Endothelial cell of hepatic sinusoid (primary cell): ENCODE measurements at regions not wholly inside any gene's neighbourhood (a gene's known extent, or its start where the extent isn't known, plus 50 kb on each side); places are given as distances from the start of the nearest gene placed in this dataset.

Experiments used
- in situ Hi-C: cut with HindIII; loops from 2 replicates; pipeline ENCODE4 v1.10.0; 2017; ENCODE audit warnings: low sequenced_read_pairs

DNA sequence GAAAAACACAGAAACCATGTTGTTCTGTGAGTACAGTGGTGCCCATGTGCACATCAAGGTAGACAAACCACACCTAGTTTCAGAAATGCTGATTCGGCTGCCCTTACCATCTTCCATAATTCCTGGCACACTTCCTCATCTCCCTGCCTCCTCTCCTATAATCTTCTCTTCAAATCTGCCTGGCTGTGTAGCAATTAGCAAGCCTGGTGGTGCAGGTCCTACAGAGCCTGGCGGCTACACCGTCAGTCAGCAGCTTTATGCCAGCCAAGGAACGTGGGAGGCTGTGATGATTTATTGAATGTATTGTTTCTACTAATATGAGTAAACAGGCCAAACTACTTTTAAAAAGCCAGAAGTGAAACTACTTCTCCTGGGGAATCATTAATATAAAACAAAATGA lies 106.8 kb downstream of the SEMA6D start:
- in situ Hi-C loops: no loop called here

DNA sequence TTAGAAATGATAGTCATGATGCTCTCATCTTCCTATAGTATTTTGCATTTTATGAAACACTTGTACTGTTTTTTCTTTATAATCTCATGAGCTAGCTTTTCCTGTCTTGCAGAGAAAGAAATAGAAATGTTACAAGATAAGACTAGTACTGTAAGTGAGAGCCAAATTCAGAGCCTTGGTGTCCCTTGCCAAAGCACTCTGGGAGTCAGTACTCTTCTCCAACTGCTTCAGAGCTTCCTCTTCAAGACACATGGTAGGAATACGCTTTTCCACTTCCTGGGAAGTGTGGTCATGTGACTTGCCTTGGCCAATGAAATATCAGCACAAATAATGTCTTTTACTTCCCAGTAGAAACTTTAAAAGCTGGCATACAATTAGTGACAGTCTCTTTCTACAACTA lies 112.4 kb downstream of the SEMA6D start:
- in situ Hi-C loops: no loop called here

DNA sequence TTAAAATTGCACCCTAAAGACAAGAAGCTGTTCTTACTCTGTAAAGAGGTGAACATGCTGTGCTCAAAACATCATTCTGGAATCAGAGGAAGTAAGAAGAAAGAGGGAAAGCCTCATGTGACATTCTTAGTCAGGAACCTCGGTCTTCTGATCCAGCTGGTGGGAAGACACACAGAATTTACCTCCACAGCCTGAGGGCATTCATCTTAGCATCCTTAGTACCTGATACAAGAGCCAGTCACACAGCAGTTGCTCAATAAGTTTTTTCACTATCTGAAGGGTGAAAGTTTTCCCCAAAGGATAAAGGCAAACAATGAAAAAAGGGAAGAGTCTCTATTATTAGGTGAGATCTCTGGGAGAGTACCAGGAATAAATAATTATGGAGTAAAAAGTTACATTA lies 116.8 kb downstream of the SEMA6D start:
- in situ Hi-C loops: no loop called here

DNA sequence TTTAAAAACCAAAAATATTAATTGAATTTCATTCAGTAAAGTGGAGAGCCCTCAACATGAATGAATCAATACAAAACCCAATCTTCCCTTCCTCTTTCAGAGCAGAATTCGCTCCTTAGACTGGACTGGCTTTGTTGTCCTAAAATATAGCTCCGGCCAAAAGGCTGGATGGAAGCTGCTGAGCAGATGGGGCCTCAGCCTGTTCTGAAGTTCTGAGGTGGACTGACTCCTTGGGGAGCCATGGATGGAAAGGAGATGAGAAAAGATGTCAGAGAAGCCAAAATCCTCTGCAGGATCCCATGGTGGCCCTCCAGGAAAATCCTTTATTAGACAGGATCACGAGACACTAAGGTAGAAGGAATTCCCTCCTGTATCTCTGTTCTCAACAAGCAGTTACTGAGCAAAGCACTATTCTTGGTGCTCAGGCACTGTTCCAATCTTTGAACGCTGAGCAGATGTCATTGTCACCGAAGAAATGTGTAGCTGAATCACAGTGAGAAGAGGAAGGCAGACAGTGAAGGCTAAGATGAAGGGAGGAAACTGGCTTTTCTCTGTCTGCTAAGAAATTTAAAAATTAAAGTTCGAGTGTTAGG lies 122.0 kb downstream of the SEMA6D start:
- in situ Hi-C loops: no loop called here

DNA sequence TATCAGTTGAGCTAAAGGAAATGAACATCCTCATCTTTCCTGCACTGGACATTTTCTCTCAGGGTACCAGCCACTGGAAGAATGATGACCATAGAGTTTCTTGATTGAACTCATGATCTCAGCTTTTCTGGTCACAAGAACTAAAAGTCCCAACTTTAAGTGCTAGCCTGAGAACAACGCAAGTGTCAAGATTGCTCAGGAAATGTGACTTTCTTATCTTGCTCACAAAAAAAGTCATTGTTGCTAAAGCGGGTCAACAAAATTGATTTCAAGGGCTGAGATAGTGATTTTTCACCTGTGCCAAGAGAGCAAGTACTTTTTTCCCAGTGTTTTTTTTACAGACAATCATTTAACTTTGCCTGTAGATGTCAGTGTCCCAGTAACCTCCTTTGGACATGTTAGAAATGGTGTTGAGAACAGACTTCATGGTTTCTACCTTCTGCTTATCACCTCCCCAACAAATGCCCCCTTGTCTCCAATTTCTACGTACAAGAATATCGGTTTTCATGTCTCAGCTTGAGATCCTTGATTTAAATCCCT lies 125.9 kb downstream of the SEMA6D start:
- in situ Hi-C loops: no loop called here

DNA sequence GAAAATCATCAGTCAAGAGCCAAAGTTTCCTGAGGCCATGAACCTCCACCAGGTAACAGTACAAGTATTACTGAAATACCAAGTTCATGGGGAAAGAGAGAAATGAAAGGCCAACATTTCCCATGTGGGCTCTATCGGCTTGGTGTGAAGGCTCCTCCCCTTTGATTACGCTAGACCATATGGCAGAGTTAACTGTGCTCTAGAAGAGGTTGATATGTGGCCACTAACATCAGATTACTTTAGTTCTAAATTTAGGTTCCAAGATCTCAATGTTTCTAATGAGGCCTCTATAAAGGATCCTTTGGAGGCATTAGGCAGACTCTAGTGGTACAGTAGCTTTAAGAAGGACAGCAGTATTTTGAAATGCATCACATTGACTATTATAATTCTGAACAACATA lies 127.1 kb downstream of the SEMA6D start:
- in situ Hi-C loops: no loop called here

DNA sequence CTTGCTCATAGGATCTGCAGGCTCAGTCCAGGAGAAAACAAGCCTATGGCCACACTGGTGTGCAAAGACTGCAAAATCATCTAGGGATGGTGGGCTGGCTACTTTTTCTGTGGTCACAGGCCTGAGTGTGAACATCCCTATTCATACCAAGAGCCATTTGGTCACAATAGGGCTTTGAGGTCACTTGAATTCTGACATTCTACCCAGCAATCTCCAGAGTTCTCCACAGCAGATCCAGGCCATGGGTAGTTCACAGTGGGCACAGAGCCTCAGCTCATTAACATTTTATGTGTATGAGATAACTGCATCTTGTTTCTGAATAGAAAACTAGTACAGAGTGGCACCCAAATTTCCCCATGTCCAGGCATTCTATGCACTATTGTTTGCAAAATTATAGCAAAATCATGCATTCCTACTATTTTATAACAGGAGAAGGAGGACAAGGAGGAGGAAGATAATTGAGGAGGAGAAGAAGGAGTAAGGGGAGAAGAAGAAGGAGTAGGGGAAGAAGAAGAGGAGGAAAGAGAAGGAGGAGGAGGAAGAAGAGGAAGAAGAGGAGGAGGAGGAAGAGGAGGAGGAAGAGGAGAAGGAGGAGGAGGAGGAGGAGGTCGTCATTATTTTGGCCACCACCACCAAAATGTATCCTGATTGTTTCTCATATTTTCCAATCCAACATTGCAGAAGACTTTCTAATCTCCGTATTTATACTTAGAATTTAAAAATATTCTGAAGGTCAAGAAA lies 129.0 kb downstream of the SEMA6D start:
- in situ Hi-C loops: no loop called here

DNA sequence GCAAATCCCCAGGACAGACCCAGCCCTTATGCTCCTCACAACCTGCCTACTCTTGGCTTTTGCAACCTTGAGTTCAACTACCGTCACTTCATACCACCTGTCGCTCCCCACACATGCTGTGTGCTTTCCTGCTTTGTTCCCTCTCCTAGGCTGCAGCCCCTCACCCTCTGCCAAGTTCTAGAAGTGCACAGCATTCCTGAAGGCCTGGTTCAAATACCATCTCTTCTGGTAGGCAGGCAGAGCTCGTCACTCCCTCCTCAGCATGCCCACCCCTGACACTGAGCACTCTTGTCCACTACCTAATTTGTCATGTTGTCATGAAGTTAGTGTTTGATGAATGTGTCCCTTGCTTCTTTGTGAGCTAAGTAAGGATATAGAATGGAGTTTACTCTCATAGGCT lies 129.6 kb downstream of the SEMA6D start:
- in situ Hi-C loops: no loop called here

DNA sequence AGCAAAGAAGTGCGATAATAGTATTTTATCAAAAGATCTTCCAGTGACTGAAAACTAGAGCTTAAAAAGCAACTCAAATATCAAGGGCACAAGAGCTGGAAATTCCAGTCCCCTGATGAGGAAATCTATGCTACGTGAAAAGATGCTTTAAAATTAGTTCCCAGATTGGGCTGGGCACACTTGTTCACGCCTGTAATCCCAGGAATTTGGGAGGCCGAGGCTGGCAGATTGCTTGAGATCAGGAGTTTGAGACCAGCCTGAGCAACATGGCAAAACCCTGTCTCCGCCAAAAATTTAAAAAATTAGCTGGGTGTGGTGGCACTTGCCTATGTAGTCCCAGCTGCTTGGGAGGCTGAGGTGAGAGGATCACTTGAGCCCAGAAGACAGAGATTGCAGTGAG lies 138.8 kb downstream of the SEMA6D start:
- in situ Hi-C loops: no loop called here

DNA sequence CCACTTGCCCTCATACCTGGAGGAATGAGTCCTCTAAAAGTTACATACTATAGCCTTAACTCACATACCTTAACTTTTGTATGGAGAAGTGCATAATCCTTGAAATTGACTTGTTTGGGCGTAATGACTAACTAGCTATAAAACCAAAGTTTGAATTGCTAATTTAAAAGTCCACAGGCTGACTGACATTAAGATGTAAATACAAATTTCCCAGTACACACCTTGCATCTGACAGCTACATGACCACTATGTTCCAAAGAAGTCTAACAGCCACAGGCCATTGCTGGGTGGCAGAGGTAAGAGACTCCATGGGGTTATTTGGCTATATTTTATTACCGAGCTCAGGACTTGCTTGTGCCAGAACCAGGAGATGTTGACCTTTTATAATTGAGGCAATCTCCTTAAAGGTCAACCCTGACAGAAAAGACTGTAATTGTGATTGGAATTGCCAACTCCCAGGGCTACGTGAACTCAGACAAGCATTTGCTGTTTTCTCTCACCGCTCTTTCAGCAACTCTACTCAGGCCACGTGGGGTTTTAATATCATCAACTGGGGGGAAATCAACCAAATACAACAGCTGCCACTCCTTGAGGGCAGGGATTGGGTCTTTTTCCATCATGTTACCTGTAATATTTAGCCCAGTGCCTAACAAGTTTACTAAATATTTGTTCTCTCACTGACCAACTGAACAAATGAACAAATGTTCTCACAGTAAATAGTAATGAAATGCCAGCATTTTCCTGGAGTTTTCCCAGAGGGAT lies 139.9 kb downstream of the SEMA6D start:
- in situ Hi-C loops: no loop called here

DNA sequence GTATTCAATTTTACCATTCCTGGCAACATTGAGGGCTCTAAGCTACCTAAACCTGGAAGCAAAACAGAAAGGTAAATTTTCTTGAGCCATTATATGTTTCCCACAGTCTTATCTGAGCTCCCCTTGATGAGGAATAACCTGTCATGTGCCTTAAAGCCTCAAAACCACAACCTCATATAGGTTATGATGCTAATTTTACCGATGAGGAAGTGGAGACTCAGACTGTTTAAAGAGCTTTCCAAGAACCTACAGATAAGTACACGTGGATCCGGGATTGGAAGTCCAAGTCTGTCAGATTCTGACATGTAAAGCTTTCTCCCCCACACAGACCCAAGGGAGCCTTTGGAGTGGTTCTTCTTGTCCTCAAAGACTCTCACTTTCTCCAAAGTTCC lies 140.5 kb downstream of the SEMA6D start:
- in situ Hi-C loops: no loop called here

DNA sequence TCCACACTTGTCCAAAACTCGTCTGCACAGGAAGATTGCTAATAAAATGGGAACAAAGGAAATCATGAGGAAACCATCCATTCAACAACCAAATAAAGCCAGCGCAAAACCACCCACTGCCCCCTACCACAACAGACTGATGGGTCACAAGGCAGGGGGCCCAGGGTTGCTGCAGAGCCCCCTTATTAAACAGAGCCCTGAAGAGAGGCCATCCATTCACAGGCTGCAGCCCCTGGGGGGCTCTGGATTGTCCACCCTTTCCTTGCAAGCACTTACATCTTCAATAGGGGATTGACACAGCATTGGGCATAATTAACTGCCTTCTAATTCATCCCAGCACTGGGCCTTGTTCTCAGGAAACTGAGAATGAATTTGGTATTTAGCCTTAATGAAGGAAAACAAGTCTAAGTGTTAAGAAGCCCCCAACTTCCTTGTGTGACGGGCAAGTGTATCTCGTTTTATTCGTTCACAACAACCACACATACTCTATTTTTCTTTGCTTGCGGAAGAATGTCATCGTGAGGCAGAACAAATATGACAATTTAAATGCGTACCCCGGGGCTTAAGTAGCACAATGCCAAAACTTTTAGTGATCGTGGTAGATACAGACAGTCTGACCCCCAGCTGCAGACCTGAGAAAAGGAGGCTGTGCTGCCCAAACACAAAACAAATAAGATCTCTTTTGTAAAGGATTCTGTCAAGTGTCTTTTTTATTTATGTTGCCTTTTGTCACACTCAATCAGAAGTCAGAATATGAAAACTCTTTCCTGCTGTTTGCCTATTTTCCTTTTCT lies 144.0 kb downstream of the SEMA6D start:
- in situ Hi-C loops: no loop called here

DNA sequence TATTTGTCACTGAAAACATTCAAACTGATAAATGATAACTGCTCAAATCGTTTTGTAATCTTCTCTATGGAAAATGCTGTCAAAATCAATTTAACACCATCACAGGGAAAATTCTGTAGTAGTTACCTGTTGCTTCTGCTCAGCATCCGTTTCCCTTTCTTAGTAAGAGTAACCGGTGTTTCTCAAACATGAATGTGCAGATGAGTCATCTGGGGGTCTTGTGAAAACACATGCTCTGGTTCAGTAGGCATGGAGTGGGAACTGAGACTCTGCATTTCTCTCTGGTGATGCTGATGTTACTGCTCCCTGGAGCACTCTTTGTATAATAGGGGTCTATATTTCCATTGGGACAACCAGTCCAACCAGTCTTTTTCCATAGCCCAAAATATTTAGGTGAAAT lies 145.1 kb downstream of the SEMA6D start:
- in situ Hi-C loops: no loop called here

DNA sequence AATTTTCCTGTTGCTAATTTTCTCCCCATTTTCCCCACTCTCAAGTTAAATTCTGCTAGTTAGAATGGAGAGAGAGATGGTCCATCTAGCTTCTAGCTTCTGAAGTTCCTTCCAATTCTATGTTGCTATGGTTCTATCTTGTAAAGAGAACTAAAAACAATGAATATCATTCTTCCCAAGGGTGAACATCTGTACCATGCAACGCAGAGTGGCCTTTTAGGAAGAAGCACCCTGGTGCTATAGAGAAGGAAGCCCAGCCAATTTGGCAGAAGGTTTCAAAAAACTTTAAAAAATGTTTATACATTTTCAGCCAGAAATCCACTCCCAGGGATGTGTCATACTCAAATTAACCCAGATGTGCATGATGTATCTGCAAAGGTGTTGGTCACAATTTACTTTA lies 149.1 kb downstream of the SEMA6D start:
- in situ Hi-C loops: no loop called here

DNA sequence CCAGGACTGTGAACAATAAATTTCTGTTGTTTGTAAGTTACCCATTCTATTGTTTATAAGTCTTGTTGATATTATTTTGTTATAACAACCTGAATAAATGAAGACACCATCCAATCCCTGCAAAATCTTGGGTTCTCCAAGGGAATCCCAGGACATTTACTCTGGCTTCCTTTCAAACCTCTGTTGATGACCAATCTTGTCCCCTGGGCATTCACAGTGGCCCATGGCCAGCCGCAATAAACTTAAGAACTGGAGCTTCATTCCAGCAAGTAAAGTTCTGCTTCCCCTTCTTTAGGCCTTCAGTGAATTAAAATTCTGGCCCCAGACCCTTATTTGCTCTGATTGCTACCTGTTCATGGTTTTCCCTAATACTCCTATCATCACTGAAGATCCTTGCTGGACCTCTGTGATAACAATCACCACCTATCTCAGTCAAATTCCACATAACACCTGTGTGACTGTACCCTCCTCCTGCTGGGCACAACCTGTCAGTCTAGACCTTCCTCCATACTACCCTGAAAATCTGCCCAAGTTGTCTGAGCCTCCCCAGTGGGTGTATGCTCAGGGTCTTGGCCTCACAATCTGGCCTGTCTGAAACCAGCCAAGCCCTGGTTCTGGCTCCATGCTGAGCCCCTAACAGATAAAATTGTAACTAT lies 153.1 kb downstream of the SEMA6D start:
- in situ Hi-C loops: no loop called here

DNA sequence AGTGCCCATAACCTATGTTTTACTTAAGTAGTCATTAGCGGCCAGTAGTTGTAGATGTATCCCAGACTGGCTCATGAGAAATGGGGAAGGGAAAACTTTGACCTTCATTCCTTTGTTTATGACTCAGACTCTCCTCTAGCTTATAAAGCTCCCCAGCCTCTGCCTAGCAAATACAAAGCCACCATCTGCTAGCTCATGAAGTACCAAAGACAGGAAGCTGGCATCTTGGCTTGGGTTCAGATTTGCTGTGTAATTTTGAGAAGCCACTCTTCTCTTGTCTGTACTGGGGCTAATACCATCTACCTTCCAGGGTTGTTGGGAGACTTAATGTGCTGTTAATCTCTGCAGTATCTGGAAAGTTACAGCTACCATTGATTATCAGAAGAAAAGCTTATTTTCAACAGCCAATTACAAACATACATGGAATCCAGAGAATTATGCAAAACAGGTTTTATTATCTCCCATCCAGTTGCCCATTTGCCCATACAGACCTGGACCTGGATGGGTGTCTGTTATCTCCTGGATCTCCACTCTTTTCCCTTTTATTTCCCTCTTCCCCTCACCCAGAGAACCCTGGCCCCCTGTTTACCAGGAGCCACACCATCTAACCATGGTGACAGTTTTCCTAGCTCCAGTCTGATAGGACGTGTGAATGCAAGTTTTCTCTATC lies 153.8 kb downstream of the SEMA6D start:
- in situ Hi-C loops: no loop called here

DNA sequence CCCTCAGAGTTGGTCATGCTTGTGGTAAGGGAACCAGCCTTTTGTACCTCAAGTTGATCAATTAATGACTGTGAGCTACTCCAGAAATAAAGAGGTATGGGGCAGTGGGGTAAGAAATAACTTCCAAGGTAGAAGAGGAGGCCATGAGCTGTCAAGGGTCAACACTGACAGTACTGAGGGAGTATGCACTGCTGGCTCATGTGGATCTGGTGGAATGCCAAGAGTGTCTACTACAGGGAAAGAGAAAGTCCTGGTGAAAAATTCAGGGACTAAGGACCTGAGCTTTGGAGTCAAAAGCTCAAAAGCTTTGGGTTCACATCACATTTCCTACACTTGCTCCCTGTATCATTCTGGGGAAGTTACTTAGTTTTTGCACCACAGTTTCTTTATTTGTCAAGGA lies 154.9 kb downstream of the SEMA6D start:
- in situ Hi-C loops: no loop called here

DNA sequence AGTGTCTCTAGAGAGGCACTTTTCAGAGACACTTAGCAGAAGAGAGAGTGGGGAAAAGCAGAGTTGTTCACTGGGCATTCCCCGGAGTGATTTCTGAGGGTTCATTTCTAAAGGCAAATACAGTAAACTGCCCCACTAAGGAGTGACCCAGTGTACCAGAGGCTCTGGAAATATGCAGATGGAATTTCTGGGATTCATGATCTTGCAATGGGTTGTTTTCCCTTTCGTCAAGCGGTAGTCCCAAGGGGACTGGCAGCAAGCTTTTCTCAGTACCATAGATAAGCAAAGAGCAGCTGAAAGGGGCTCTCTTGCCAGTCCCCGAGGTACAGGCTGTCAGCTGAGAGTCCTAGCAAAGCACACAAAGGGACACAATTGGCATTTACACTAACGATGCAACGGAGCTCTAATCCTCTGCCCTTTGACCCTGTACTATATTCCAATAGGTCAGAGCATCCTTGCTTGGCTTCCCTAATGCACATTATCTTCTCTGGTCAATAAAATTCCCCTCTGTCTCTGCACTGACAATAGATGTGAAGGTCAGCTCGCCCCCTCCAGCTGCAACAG lies 155.6 kb downstream of the SEMA6D start:
- in situ Hi-C loops: no loop called here

DNA sequence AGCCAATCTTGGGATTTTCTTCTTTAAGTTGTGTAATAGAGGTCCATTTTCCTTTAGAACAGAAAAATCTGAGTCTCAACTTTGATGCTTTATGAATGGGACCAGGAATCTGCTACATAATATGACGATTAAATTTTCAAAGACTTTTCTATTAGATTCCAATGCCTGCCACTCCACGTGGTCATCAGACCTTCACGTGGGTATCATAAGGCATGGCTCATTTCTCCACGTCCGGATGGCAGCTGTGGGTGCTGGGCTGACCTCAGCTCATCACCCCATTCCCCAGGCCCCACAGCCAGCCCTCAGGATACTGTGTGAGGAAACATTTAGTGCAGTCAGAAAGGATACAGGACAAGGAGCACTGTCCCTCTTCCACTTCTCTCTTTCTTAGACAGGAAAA lies 159.7 kb downstream of the SEMA6D start:
- in situ Hi-C loops: loop anchor here (5.0 kb wide), 1 partner anchor 75 kb away; no protein-coding TSS in a partner anchor

DNA sequence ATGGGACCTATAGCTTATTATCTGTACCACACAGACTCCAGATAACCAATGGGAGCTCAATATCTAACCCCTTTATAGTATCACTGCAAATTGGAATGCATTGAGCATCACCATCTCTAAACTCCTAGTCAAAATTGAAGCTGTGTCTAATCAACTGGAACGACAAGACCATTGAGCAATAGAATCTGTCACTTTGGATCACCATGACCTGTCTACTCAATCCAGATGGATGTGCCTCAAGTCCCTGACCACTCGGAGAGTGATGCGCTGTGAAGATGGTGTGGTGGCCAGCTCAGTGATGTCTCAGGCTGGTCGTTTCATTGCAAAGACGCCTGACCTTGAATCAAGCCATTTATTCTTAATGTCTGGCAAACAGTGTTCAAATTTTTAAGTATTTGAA lies 160.5 kb downstream of the SEMA6D start:
- in situ Hi-C loops: loop anchor here (5.0 kb wide), 1 partner anchor 76 kb away; no protein-coding TSS in a partner anchor
